ENCODE measurements at regions not wholly inside any gene's neighbourhood (a gene's known extent, or its start where the extent isn't known, plus 50 kb on each side); places are given as distances from the start of the nearest gene placed in this dataset.

- TF ChIP-seq NRF1 (IDR thresholded peaks at IDR 0.05; ENCODE audit: low read depth, low read length) = no peak
- no peak for TF ChIP-seq TAF1 (IDR thresholded peaks at IDR 0.05; ENCODE audit: borderline replicate concordance, low read depth, low read length)
Observed at GRCh38 chr7:149707448-149707886, 65.9 kb downstream of the ZNF467 start.
